H9 (cell line): ENCODE measurements at regions not wholly inside any gene's neighbourhood (a gene's known extent, or its start where the extent isn't known, plus 50 kb on each side); places are given as distances from the start of the nearest gene placed in this dataset.

ENCODE experiments used
- DNase-seq: peaks from one replicate; pipeline ENCODE4 v3.0.0-alpha.2; 2017
- H2AFZ ChIP-seq: one replicate; pipeline ENCODE4 v1.6.1; 2013; ENCODE audit warnings: mild to moderate bottlenecking, low read length, control low read depth, moderate library complexity
- H2AK5ac ChIP-seq: 2 replicates; pipeline ENCODE4 v1.6.1; 2013; ENCODE audit warnings: low read length, control low read depth, mixed read lengths; ENCODE audit not compliant: insufficient read length
- H2BK120ac ChIP-seq: one replicate; pipeline ENCODE4 v1.6.1; 2013; ENCODE audit warnings: low read depth, mild to moderate bottlenecking, low read length, control low read depth, inconsistent platforms; ENCODE audit not compliant: poor library complexity, severe bottlenecking
- H2BK12ac ChIP-seq: 2 replicates; pipeline ENCODE4 v1.6.1; 2013; ENCODE audit warnings: low read length, control low read depth, mixed read lengths, low read depth; ENCODE audit not compliant: insufficient read length
- H2BK15ac ChIP-seq: 2 replicates; pipeline ENCODE4 v1.6.1; 2013; ENCODE audit warnings: low read depth, low read length, control low read depth
- H2BK20ac ChIP-seq: one replicate; pipeline ENCODE4 v1.6.1; 2013; ENCODE audit warnings: low read depth, mild to moderate bottlenecking, low read length, control low read depth, inconsistent platforms; ENCODE audit not compliant: poor library complexity, severe bottlenecking
- H2BK5ac ChIP-seq: 2 replicates; pipeline ENCODE4 v1.6.1; 2013; ENCODE audit warnings: low read length, control low read depth, mixed read lengths; ENCODE audit not compliant: insufficient read length
- H3K14ac ChIP-seq: 2 replicates; pipeline ENCODE4 v1.6.1; 2013; ENCODE audit warnings: low read length, control low read depth; ENCODE audit not compliant: insufficient read depth
- H3K18ac ChIP-seq: 2 replicates; pipeline ENCODE4 v1.6.1; 2013; ENCODE audit warnings: low read depth, mild to moderate bottlenecking, mixed read lengths, low read length, control low read depth; ENCODE audit not compliant: insufficient read length
- H3K23ac ChIP-seq: 2 replicates; pipeline ENCODE4 v1.6.1; 2013; ENCODE audit warnings: low read length, control low read depth, mixed read lengths, low read depth; ENCODE audit not compliant: insufficient read length
- H3K23me2 ChIP-seq: 2 replicates; pipeline ENCODE4 v1.6.1; 2013; ENCODE audit warnings: low read depth, mild to moderate bottlenecking, mixed read lengths, low read length, control low read depth; ENCODE audit not compliant: insufficient read length, poor library complexity, severe bottlenecking
- H3K27ac ChIP-seq: 2 replicates; pipeline ENCODE4 v1.5.1; 2013; ENCODE audit warnings: low read length, control low read depth, mixed read lengths, low read depth; ENCODE audit not compliant: insufficient read length
- H3K27me3 ChIP-seq: 2 replicates; pipeline ENCODE4 v1.6.1; 2013; ENCODE audit warnings: low read length, control low read depth, inconsistent platforms; ENCODE audit not compliant: insufficient read depth
- H3K4ac ChIP-seq: 2 replicates; pipeline ENCODE4 v1.6.1; 2013; ENCODE audit warnings: low read depth, mild to moderate bottlenecking, control low read depth, inconsistent platforms, low read length, moderate library complexity
- H3K4me1 ChIP-seq: 2 replicates; pipeline ENCODE4 v1.6.1; 2013; ENCODE audit warnings: low read length, control low read depth, inconsistent platforms; ENCODE audit not compliant: insufficient read depth
- H3K4me2 ChIP-seq: 2 replicates; pipeline ENCODE4 v1.6.1; 2013; ENCODE audit warnings: low read length, control low read depth, mixed read lengths; ENCODE audit not compliant: insufficient read length, insufficient read depth
- H3K56ac ChIP-seq: 2 replicates; pipeline ENCODE4 v1.6.1; 2013; ENCODE audit warnings: low read depth, mild to moderate bottlenecking, mixed read lengths, low read length, control low read depth; ENCODE audit not compliant: insufficient read length
- H3K79me1 ChIP-seq: 2 replicates; pipeline ENCODE4 v1.6.1; 2013; ENCODE audit warnings: low read depth, mild to moderate bottlenecking, moderate library complexity, low read length, control low read depth, inconsistent platforms; ENCODE audit not compliant: insufficient read depth, poor library complexity, severe bottlenecking
- H3K79me2 ChIP-seq: 2 replicates; pipeline ENCODE4 v1.6.1; 2013; ENCODE audit warnings: low read length, control low read depth, inconsistent platforms; ENCODE audit not compliant: insufficient read depth
- H3K9ac ChIP-seq: 2 replicates; pipeline ENCODE4 v1.6.1; 2013; ENCODE audit warnings: low read length, control low read depth, mixed read lengths; ENCODE audit not compliant: insufficient read length; ENCODE audit errors: extremely low read depth
- H3K9me3 ChIP-seq: one replicate; pipeline ENCODE4 v1.6.1; 2013; ENCODE audit warnings: low read depth, low read length, inconsistent platforms; ENCODE audit not compliant: control insufficient read depth
- H3T11ph ChIP-seq: one replicate; pipeline ENCODE4 v1.6.1; 2013; ENCODE audit warnings: mild to moderate bottlenecking, low read length, control low read depth, inconsistent platforms
- H4K20me1 ChIP-seq: one replicate; pipeline ENCODE4 v1.6.1; 2013; ENCODE audit not compliant: control insufficient read depth, insufficient read length, insufficient read depth
- H4K5ac ChIP-seq: 2 replicates; pipeline ENCODE4 v1.6.1; 2013; ENCODE audit warnings: low read depth, mild to moderate bottlenecking, mixed read lengths, low read length, control low read depth; ENCODE audit not compliant: insufficient read length
- H4K8ac ChIP-seq: replicated peaks from 2 replicates; pipeline ENCODE4 v1.6.1; 2013; ENCODE audit warnings: low read length, control low read depth, mixed read lengths, low read depth; ENCODE audit not compliant: insufficient read length
- H4K91ac ChIP-seq: 2 replicates; pipeline ENCODE4 v1.6.1; 2013; ENCODE audit warnings: low read depth, mild to moderate bottlenecking, moderate library complexity, mixed read lengths, low read length, control low read depth; ENCODE audit not compliant: insufficient read length
- H3K27ac Mint-ChIP-seq, 3 experiments: 2 replicates in 2 of 3; 3 replicates in 1 of 3; pipeline ENCODE4 v1.8.0; 2020 to 2021; ENCODE audit warnings: mixed read lengths in 3 of 3, mild to moderate bottlenecking in 1 of 3, moderate library complexity in 1 of 3
- H3K27me3 Mint-ChIP-seq: 2 replicates; pipeline ENCODE4 v1.8.0; 2021; ENCODE audit warnings: low read depth, mild to moderate bottlenecking, moderate library complexity, mixed read lengths
- H3K36me3 Mint-ChIP-seq, 3 experiments: 2 replicates in 2 of 3; 3 replicates in 1 of 3; pipeline ENCODE4 v1.8.0; 2020 to 2021; ENCODE audit warnings: low read depth in 3 of 3, mixed read lengths in 3 of 3; ENCODE audit not compliant: insufficient read depth in 1 of 3
- H3K4me1 Mint-ChIP-seq, 2 experiments: 2 replicates each; pipeline ENCODE4 v1.8.0; 2020; ENCODE audit warnings: mixed read lengths in 2 of 2
- H3K4me3 Mint-ChIP-seq, 2 experiments: 2 replicates in 1 of 2; 3 replicates in 1 of 2; pipeline ENCODE4 v1.8.0; 2020 to 2021; ENCODE audit warnings: mild to moderate bottlenecking in 2 of 2, mixed read lengths in 2 of 2, moderate library complexity in 1 of 2
- H3K9me3 Mint-ChIP-seq, 2 experiments: 2 replicates in 1 of 2; 3 replicates in 1 of 2; pipeline ENCODE4 v1.8.0; 2020; ENCODE audit warnings: mild to moderate bottlenecking in 2 of 2, mixed read lengths in 2 of 2, moderate library complexity in 1 of 2
- WGBS: extraction: QIAGEN DNeasy Blood & Tissue Kit; methylation state at CpG from one replicate; pipeline ENCODE4 v1.1.7; 2013; ENCODE audit warnings: missing lambda C conversion rate, low lambda C conversion rate, mixed read lengths; ENCODE audit not compliant: insufficient read length; ENCODE audit errors: extremely low coverage; 5-methylcytosine and 5-hydroxymethylcytosine counted together
- TF ChIP-seq, protein P1 (sequence below): fragments of 200-600 bp; sonication (generic); conservative IDR thresholded peaks from 3 replicates; pipeline ENCODE4 v1.8.0; 2021; ENCODE audit warnings: antibody characterized with exemption, mild to moderate bottlenecking

DNA sequence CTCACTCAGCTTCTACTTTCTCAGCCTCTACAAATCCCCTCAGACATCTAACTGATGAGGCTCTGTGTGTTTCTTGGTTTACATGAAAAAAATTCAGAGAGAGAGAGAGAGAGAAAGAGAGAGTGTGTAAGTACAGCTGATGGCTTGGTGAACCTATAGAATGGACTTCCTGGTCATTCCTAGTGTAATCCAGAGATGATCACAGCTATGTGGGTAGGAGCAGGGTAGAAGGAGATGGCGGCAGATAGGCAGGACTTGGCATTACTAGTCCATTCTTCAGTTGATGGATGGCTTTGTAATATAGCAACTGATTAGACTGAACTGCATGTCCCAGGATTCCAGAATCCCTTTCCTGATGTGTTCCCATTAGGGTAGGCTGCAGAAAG lies 429.3 kb upstream of the CLINT1 start:
- Histone ChIP-seq H3K4ac (no peak overlapping the region), H3K56ac (no peak overlapping the region), H3K79me2 (no peaks in the 10 kb centered on the region), H3K23me2 (no peaks in the 10 kb centered on the region), H3K27me3 (no peaks in the 10 kb centered on the region), H3K4me2 (no peak overlapping the region), H3K18ac (no peak overlapping the region), H3K9ac (no peak overlapping the region), H2BK5ac (no peak overlapping the region), H4K5ac (no peak overlapping the region), H3K4me1 (no peaks in the 10 kb centered on the region), H4K8ac (no peak overlapping the region), H4K20me1 (no peaks in the 10 kb centered on the region), H2BK120ac (no peak overlapping the region), H3K27ac (no peak overlapping the region), H3K23ac (no peak overlapping the region), H2BK15ac (no peak overlapping the region), H3K14ac (no peak overlapping the region), H3K79me1 (no peaks in the 10 kb centered on the region), H2AK5ac (no peak overlapping the region), H4K91ac (no peak overlapping the region), H2AFZ (no peak overlapping the region), H2BK20ac (no peak overlapping the region), H3T11ph (no peak overlapping the region), H3K9me3 (no peaks in the 10 kb centered on the region), H2BK12ac (no peak overlapping the region)
- no peaks in the 10 kb centered on the region for H3K27me3 Mint-ChIP-seq
- H3K9me3 Mint-ChIP-seq, result peaks cover under 1 to 4% of the 10 kb centered on the region in 2 experiments; a peak in 3 of 5 replicates
- TF ChIP-seq, protein P1, sequence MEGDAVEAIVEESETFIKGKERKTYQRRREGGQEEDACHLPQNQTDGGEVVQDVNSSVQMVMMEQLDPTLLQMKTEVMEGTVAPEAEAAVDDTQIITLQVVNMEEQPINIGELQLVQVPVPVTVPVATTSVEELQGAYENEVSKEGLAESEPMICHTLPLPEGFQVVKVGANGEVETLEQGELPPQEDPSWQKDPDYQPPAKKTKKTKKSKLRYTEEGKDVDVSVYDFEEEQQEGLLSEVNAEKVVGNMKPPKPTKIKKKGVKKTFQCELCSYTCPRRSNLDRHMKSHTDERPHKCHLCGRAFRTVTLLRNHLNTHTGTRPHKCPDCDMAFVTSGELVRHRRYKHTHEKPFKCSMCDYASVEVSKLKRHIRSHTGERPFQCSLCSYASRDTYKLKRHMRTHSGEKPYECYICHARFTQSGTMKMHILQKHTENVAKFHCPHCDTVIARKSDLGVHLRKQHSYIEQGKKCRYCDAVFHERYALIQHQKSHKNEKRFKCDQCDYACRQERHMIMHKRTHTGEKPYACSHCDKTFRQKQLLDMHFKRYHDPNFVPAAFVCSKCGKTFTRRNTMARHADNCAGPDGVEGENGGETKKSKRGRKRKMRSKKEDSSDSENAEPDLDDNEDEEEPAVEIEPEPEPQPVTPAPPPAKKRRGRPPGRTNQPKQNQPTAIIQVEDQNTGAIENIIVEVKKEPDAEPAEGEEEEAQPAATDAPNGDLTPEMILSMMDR, result no peak
- no peak overlapping the region for H3K4me3 Mint-ChIP-seq
- DNase-seq, result no peak
- H3K27ac Mint-ChIP-seq, result no peak overlapping the region
- H3K36me3 Mint-ChIP-seq, result peaks cover 0 to 1% (median under 1%) of the 10 kb centered on the region in 3 experiments; a peak in 2 of 7 replicates
- H3K4me1 Mint-ChIP-seq, result peaks cover 0 to 2% of the 10 kb centered on the region in 2 experiments; a peak in 1 of 4 replicates
- no CpG with 5 or more reads among the region's 1 CpG for WGBS
